SK-N-SH treated with all-trans-retinoic acid at 6 μM for 48 hours (cell line): ENCODE measurements at regions not wholly inside any gene's neighbourhood (a gene's known extent, or its start where the extent isn't known, plus 50 kb on each side); places are given as distances from the start of the nearest gene placed in this dataset.
A peak's percentile ranks its signal among the peaks of the same experiment; 100 is the strongest.

Experiments used
- ATAC-seq: fragments of 200-7000 bp; cut with Tn5 transposase; 3 replicates; pipeline ENCODE4 v1.9.1; 2020; ENCODE audit warnings: mild to moderate bottlenecking, moderate library complexity
- ARNTL ChIP-seq: fragments of 450-650 bp; formaldehyde crosslinking; IDR thresholded peaks from 2 replicates; pipeline ENCODE4 v1.5.0; 2020; ENCODE audit warnings: low read depth, mild to moderate bottlenecking, moderate library complexity, borderline replicate concordance
- BACH2 ChIP-seq: fragments of 250-450 bp; sonication (Bioruptor Pico); IDR thresholded peaks from 2 replicates; pipeline ENCODE4 v1.9.0; 2021; ENCODE audit warnings: mild to moderate bottlenecking, borderline replicate concordance
- CSDC2 ChIP-seq: fragments of 250-450 bp; sonication (Bioruptor Pico); IDR thresholded peaks from 2 replicates; pipeline ENCODE4 v1.5.0; 2020; ENCODE audit warnings: mild to moderate bottlenecking, moderate library complexity
- OSR1 ChIP-seq: fragments of 250-450 bp; sonication (Bioruptor Pico); IDR thresholded peaks from 2 replicates; pipeline ENCODE4 v1.8.0; 2022; ENCODE audit warnings: moderate library complexity, mild to moderate bottlenecking, inconsistent platforms
- RARB ChIP-seq: fragments of 250-450 bp; sonication (Bioruptor Pico); IDR thresholded peaks from 2 replicates; pipeline ENCODE4 v1.8.0; 2021; ENCODE audit warnings: mild to moderate bottlenecking, moderate library complexity
- SNAI2 ChIP-seq: fragments of 250-450 bp; sonication (Bioruptor Pico); IDR thresholded peaks from 2 replicates; pipeline ENCODE4 v1.5.0; 2020; ENCODE audit warnings: mild to moderate bottlenecking, moderate library complexity
- TCF4 ChIP-seq: fragments of 250-450 bp; sonication (Bioruptor Pico); IDR thresholded peaks from 2 replicates; pipeline ENCODE4 v1.8.0; 2021; ENCODE audit warnings: mild to moderate bottlenecking, moderate library complexity, borderline replicate concordance
- TOX ChIP-seq: fragments of 250-450 bp; sonication (Bioruptor Pico); IDR thresholded peaks from 2 replicates; pipeline ENCODE4 v1.8.0; 2021; ENCODE audit warnings: mild to moderate bottlenecking, moderate library complexity, borderline replicate concordance
- ZC3H10 ChIP-seq: fragments of 250-450 bp; sonication (Bioruptor Pico); IDR thresholded peaks from 2 replicates; pipeline ENCODE4 v1.5.1; 2021; ENCODE audit warnings: mild to moderate bottlenecking, moderate library complexity
- ZFP3 ChIP-seq: fragments of 250-450 bp; sonication (Bioruptor Pico); IDR thresholded peaks from 2 replicates; pipeline ENCODE4 v1.5.0; 2020; ENCODE audit warnings: mild to moderate bottlenecking, moderate library complexity
- ZFP30 ChIP-seq: fragments of 450-650 bp; formaldehyde crosslinking; IDR thresholded peaks from 2 replicates; pipeline ENCODE4 v1.5.0; 2022; ENCODE audit warnings: mild to moderate bottlenecking, moderate library complexity
- ZNF565 ChIP-seq: fragments of 450-650 bp; formaldehyde crosslinking; conservative IDR thresholded peaks from 2 replicates; pipeline ENCODE4 v1.5.0; 2020; ENCODE audit warnings: low read depth, mild to moderate bottlenecking, moderate library complexity
- ZNF70 ChIP-seq: fragments of 450-650 bp; formaldehyde crosslinking; IDR thresholded peaks from 2 replicates; pipeline ENCODE4 v1.5.0; 2020; ENCODE audit warnings: mild to moderate bottlenecking, moderate library complexity
- ZNF8 ChIP-seq: fragments of 450-650 bp; formaldehyde crosslinking; IDR thresholded peaks from 2 replicates; pipeline ENCODE4 v1.5.0; 2020; ENCODE audit warnings: mild to moderate bottlenecking, moderate library complexity
- TF ChIP-seq, protein P1 (sequence below): fragments of 250-450 bp; sonication (Bioruptor Pico); IDR thresholded peaks from 2 replicates; pipeline ENCODE4 v1.5.0; 2020; ENCODE audit warnings: mild to moderate bottlenecking, moderate library complexity
- TF ChIP-seq, protein P2 (sequence below): fragments of 250-450 bp; sonication (Bioruptor Pico); IDR thresholded peaks from 2 replicates; pipeline ENCODE4 v1.8.0; 2020; ENCODE audit warnings: mild to moderate bottlenecking, moderate library complexity, borderline replicate concordance
- TF ChIP-seq, protein P3 (sequence below): fragments of 250-450 bp; sonication (Bioruptor Pico); IDR thresholded peaks from 2 replicates; pipeline ENCODE4 v1.5.1; 2020; ENCODE audit warnings: low read depth, mild to moderate bottlenecking, moderate library complexity
- TF ChIP-seq, protein P4 (sequence below): fragments of 250-450 bp; sonication (Bioruptor Pico); IDR thresholded peaks from 2 replicates; pipeline ENCODE4 v1.8.0; 2021; ENCODE audit warnings: low read depth, mild to moderate bottlenecking, moderate library complexity, borderline replicate concordance

DNA sequence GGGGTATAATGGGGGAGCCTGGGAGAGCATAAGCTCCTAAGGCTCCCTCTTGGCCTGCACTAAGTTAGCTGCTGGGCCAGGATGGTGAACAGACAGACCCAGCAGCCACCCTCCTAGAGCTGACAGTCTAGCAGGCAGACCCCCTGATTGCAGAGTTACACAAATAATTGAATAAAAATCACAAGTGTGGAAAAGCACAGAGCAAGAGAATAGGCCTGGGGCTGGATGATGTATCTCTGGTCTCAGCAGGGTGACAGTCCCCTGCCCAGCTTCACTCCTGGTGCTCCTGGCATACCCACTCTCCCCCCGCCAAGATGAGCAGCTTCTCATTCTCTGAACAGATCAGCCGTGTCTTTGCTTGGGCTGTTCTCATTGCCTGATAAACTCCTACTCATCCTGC is 86.1 kb upstream of the STX18 start:
- TF ChIP-seq, protein P1, sequence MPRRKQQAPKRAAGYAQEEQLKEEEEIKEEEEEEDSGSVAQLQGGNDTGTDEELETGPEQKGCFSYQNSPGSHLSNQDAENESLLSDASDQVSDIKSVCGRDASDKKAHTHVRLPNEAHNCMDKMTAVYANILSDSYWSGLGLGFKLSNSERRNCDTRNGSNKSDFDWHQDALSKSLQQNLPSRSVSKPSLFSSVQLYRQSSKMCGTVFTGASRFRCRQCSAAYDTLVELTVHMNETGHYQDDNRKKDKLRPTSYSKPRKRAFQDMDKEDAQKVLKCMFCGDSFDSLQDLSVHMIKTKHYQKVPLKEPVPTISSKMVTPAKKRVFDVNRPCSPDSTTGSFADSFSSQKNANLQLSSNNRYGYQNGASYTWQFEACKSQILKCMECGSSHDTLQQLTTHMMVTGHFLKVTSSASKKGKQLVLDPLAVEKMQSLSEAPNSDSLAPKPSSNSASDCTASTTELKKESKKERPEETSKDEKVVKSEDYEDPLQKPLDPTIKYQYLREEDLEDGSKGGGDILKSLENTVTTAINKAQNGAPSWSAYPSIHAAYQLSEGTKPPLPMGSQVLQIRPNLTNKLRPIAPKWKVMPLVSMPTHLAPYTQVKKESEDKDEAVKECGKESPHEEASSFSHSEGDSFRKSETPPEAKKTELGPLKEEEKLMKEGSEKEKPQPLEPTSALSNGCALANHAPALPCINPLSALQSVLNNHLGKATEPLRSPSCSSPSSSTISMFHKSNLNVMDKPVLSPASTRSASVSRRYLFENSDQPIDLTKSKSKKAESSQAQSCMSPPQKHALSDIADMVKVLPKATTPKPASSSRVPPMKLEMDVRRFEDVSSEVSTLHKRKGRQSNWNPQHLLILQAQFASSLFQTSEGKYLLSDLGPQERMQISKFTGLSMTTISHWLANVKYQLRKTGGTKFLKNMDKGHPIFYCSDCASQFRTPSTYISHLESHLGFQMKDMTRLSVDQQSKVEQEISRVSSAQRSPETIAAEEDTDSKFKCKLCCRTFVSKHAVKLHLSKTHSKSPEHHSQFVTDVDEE (CRISPR knock-in tag): no peak
- TF ChIP-seq ZNF565 (CRISPR knock-in tag) (no peak), ZNF70 (CRISPR knock-in tag) (no peak), ZFP3 (CRISPR knock-in tag) (peak; percentile 75; the same call in 1 of the 2 replicates), ZNF8 (CRISPR knock-in tag) (no peak), ARNTL (CRISPR knock-in tag) (no peak), TOX (CRISPR knock-in tag) (no peak)
- TF ChIP-seq, protein P2, sequence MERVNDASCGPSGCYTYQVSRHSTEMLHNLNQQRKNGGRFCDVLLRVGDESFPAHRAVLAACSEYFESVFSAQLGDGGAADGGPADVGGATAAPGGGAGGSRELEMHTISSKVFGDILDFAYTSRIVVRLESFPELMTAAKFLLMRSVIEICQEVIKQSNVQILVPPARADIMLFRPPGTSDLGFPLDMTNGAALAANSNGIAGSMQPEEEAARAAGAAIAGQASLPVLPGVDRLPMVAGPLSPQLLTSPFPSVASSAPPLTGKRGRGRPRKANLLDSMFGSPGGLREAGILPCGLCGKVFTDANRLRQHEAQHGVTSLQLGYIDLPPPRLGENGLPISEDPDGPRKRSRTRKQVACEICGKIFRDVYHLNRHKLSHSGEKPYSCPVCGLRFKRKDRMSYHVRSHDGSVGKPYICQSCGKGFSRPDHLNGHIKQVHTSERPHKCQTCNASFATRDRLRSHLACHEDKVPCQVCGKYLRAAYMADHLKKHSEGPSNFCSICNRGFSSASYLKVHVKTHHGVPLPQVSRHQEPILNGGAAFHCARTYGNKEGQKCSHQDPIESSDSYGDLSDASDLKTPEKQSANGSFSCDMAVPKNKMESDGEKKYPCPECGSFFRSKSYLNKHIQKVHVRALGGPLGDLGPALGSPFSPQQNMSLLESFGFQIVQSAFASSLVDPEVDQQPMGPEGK (CRISPR knock-in tag): no peak
- TF ChIP-seq, protein P3, sequence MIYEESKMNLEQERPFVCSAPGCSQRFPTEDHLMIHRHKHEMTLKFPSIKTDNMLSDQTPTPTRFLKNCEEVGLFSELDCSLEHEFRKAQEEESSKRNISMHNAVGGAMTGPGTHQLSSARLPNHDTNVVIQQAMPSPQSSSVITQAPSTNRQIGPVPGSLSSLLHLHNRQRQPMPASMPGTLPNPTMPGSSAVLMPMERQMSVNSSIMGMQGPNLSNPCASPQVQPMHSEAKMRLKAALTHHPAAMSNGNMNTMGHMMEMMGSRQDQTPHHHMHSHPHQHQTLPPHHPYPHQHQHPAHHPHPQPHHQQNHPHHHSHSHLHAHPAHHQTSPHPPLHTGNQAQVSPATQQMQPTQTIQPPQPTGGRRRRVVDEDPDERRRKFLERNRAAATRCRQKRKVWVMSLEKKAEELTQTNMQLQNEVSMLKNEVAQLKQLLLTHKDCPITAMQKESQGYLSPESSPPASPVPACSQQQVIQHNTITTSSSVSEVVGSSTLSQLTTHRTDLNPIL (CRISPR knock-in tag): no peak
- ATAC-seq: no peak

DNA sequence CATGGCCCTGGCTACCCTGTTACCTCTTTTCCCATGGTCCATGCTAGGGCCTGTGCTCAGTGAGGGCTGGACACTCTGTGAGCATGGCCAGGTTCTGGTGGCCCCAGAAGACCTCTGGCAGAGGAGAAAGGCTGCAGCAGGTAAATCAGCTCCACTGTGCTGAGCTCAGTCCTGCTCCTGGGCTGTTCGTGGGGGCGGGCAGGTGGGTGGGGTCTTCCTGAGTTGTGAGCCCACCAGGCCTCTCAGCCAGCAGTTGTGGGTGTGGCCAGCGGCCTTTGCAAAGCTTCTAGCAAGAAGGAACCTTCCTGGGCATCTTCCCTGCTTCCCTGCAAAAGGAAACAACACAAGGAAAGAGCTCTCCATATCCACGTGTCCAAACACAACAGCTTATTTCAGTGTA is 85.3 kb upstream of the STX18 start:
- TF ChIP-seq ZFP30 (CRISPR knock-in tag) (no peak), BACH2 (CRISPR knock-in tag) (no peak), RARB (no peak), SNAI2 (no peak), CSDC2 (CRISPR knock-in tag) (no peak), TOX (CRISPR knock-in tag) (no peak), ZNF8 (CRISPR knock-in tag) (no peak), OSR1 (CRISPR knock-in tag) (no peak), ZNF565 (CRISPR knock-in tag) (no peak), ZFP3 (CRISPR knock-in tag) (no peak), ARNTL (CRISPR knock-in tag) (no peak), TCF4 (CRISPR knock-in tag) (no peak), ZNF70 (CRISPR knock-in tag) (no peak), ZC3H10 (CRISPR knock-in tag) (no peak)
- TF ChIP-seq, protein P2 (CRISPR knock-in tag): no peak
- ATAC-seq: no peak

DNA sequence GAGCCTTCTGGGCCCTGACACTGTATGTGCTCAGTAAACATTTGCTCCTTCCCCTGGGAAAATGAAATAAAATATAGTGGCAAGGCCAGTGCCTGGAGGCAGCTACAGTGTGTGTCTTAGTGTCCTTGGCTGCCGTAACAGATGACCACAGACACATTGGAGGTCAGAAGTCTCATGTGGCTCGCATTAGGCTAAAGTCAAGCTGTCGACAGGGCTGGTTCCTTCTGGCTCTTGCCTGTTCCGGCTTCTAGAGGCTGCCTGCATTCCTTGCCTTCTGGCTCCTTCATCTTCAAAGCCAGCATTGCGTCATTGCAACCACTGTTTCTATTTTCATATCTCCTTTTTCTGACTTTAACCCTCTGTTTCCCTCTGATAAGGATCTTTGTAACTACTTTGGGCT is 83.6 kb upstream of the STX18 start:
- ATAC-seq: no peak
- TF ChIP-seq RARB (no peak), CSDC2 (CRISPR knock-in tag) (no peak), SNAI2 (no peak), BACH2 (CRISPR knock-in tag) (no peak), ZC3H10 (CRISPR knock-in tag) (no peak)
- TF ChIP-seq, protein P1 (CRISPR knock-in tag): no peak
- TF ChIP-seq, protein P4, sequence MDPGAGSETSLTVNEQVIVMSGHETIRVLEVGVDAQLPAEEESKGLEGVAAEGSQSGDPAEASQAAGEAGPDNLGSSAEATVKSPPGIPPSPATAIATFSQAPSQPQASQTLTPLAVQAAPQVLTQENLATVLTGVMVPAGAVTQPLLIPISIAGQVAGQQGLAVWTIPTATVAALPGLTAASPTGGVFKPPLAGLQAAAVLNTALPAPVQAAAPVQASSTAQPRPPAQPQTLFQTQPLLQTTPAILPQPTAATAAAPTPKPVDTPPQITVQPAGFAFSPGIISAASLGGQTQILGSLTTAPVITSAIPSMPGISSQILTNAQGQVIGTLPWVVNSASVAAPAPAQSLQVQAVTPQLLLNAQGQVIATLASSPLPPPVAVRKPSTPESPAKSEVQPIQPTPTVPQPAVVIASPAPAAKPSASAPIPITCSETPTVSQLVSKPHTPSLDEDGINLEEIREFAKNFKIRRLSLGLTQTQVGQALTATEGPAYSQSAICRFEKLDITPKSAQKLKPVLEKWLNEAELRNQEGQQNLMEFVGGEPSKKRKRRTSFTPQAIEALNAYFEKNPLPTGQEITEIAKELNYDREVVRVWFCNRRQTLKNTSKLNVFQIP (CRISPR knock-in tag): no peak
